ENCODE measurements at regions not wholly inside any gene's neighbourhood (a gene's known extent, or its start where the extent isn't known, plus 50 kb on each side); places are given as distances from the start of the nearest gene placed in this dataset.

GRCh38 chr9:75229605-75230332 is 141.5 kb downstream of the OSTF1 start:
- DNase-seq (no peak), ATAC-seq (ENCODE audit: poor library complexity) (no peak)
- Histone ChIP-seq H3K4me3 (ENCODE audit: low read length) (no peak overlapping the region), H3K36me3 (ENCODE audit: insufficient read depth, low read length) (no peaks in the 10 kb centered on the region), H3K27me3 (ENCODE audit: control insufficient read depth in 1 of 2, insufficient read depth in 2 of 2, low read length in 2 of 2) (no peaks in the 10 kb centered on the region), H3K27ac (ENCODE audit: low read depth in 1 of 2, low read length in 2 of 2) (no peak overlapping the region), H3K4me1 (ENCODE audit: insufficient read depth, low read length) (no peaks in the 10 kb centered on the region), H3K9me3 (ENCODE audit: control insufficient read depth in 1 of 2, insufficient read depth in 1 of 2, low read length in 2 of 2) (peaks cover 5 to 9% of the 10 kb centered on the region in 2 experiments)
- Mint-ChIP-seq H3K4me1 (ENCODE audit: low read depth) (no peaks in the 10 kb centered on the region), H3K36me3 (ENCODE audit: low read depth) (peaks cover 24% of the 10 kb centered on the region), H3K27ac (no peak overlapping the region), H3K9me3 (peaks cover 16% of the 10 kb centered on the region), H3K4me3 (no peak overlapping the region), H3K27me3 (no peaks in the 10 kb centered on the region)
- intact Hi-C loops (cut with DNase I, micrococcal nuclease): no loop called here
- no peak for TF ChIP-seq CTCF (IDR thresholded peaks at IDR 0.05)
- ChIA-PET POLR2A (no interaction called here), CTCF (interaction anchor here (0.7 to 1.1 kb wide), 2 partner anchors 9 to 640 kb away, joined by 3 read pairs; no protein-coding TSS in a partner anchor)

- DNase-seq (no peak), ATAC-seq (ENCODE audit: poor library complexity) (no peak)
- Mint-ChIP-seq H3K4me1 (ENCODE audit: low read depth) (no peaks in the 10 kb centered on the region), H3K4me3 (no peak overlapping the region), H3K27ac (no peak overlapping the region), H3K9me3 (peaks cover 13% of the 10 kb centered on the region), H3K36me3 (ENCODE audit: low read depth) (peaks cover 18% of the 10 kb centered on the region), H3K27me3 (no peaks in the 10 kb centered on the region)
- H3K4me1 ChIP-seq (ENCODE audit: insufficient read depth, low read length): no peaks in the 10 kb centered on the region
- no peak overlapping the region for H3K4me3 ChIP-seq (ENCODE audit: low read length)
- H3K27ac ChIP-seq (ENCODE audit: low read depth in 1 of 2, low read length in 2 of 2): no peak overlapping the region
- POLR2A ChIA-PET: no interaction called here
- CTCF ChIA-PET: no interaction called here
- intact Hi-C loops (cut with DNase I, micrococcal nuclease): no loop called here
- no peaks in the 10 kb centered on the region for H3K27me3 ChIP-seq (ENCODE audit: control insufficient read depth in 1 of 2, insufficient read depth in 2 of 2, low read length in 2 of 2)
- no peak for TF ChIP-seq CTCF (IDR thresholded peaks at IDR 0.05)
- no peaks in the 10 kb centered on the region for H3K36me3 ChIP-seq (ENCODE audit: insufficient read depth, low read length)
- peaks cover 5 to 16% of the 10 kb centered on the region in 2 experiments for H3K9me3 ChIP-seq (ENCODE audit: control insufficient read depth in 1 of 2, insufficient read depth in 1 of 2, low read length in 2 of 2)
Observed at GRCh38 chr9:75230469-75230868, 142.2 kb downstream of the OSTF1 start.

- ATAC-seq (ENCODE audit: poor library complexity) (no peak), DNase-seq (no peak)
- TF ChIP-seq CTCF (IDR thresholded peaks at IDR 0.05): no peak
- Histone ChIP-seq H3K4me1 (ENCODE audit: insufficient read depth, low read length) (no peaks in the 10 kb centered on the region), H3K4me3 (ENCODE audit: low read length) (no peak overlapping the region), H3K9me3 (ENCODE audit: control insufficient read depth in 1 of 2, insufficient read depth in 1 of 2, low read length in 2 of 2) (peaks cover 6 to 14% of the 10 kb centered on the region in 2 experiments), H3K27me3 (ENCODE audit: control insufficient read depth in 1 of 2, insufficient read depth in 2 of 2, low read length in 2 of 2) (no peaks in the 10 kb centered on the region), H3K27ac (ENCODE audit: low read depth in 1 of 2, low read length in 2 of 2) (no peak overlapping the region), H3K36me3 (ENCODE audit: insufficient read depth, low read length) (no peaks in the 10 kb centered on the region)
- intact Hi-C loops (cut with DNase I, micrococcal nuclease): no loop called here
- POLR2A ChIA-PET: no interaction called here
- Mint-ChIP-seq H3K27me3 (no peaks in the 10 kb centered on the region), H3K4me1 (ENCODE audit: low read depth) (no peaks in the 10 kb centered on the region), H3K27ac (no peak overlapping the region), H3K36me3 (ENCODE audit: low read depth) (peaks cover 17% of the 10 kb centered on the region), H3K9me3 (peaks cover 7% of the 10 kb centered on the region), H3K4me3 (no peak overlapping the region)
- CTCF ChIA-PET: no interaction called here
Observed at GRCh38 chr9:75231167-75231566, 142.9 kb downstream of the OSTF1 start.

Measured in CD4-positive, alpha-beta T cell (primary cell).